Spleen (tissue), 7 donors: ENCODE measurements at regions not wholly inside any gene's neighbourhood (a gene's known extent, or its start where the extent isn't known, plus 50 kb on each side); places are given as distances from the start of the nearest gene placed in this dataset.

Experiments
- POLR2A ChIP-seq, 3 donors: fragments of 450-650 bp; IDR thresholded peaks; one replicate each; pipeline ENCODE4 v1.5.1; 2017; ENCODE audit warnings: antibody characterized with exemption in 3 of 3, mild to moderate bottlenecking in 1 of 3
- POLR2AphosphoS5 ChIP-seq, 3 donors: sonication (generic); formaldehyde crosslinking; IDR thresholded peaks; one replicate each; pipeline ENCODE4 v1.5.1; 2017; ENCODE audit warnings: antibody characterized with exemption in 3 of 3
- TF ChIP-seq, protein P1 (sequence below), 11 experiments: fragments of 200-600 bp in 7 of 11; fragments of 450-650 bp in 4 of 11; sonication (generic) in 4 of 11; IDR thresholded peaks in 8 of 11; conservative IDR thresholded peaks in 3 of 11; 1 replicate in 7 of 11; 2 replicates in 4 of 11; pipeline versions ENCODE4 v1.4.0 to v1.8.0; 2016 to 2021; ENCODE audit warnings: antibody characterized with exemption in 11 of 11, inconsistent platforms in 4 of 11, mild to moderate bottlenecking in 1 of 11
- donor health status: DM: no; HTN: no; CAD: no; lungs with moderate emphysema.
- donor health status: DM: no; HTN: no; CAD: no.
- donor health status: DM: no; HTN: no; CAD: no.

DNA sequence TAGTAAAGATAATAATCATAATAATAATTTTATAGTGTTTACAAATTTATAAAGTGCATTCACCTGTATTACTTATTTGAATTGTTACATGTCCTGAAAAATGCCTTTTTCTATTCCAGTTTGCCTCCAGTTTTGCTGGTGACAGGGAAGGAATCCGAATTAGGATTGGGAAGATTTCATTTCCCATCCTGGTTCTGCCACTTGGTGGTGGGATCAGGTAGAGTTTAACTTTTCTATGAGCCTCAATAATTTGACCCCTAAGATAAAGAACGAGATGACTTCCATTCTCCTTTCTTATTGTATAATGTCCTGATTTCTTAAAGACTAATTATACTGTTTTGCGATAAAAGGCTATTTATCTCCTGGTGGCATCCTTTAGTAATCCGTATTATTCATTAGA, 1090.9 kb downstream of the RAPGEF2 start:
- TF ChIP-seq, protein P1, sequence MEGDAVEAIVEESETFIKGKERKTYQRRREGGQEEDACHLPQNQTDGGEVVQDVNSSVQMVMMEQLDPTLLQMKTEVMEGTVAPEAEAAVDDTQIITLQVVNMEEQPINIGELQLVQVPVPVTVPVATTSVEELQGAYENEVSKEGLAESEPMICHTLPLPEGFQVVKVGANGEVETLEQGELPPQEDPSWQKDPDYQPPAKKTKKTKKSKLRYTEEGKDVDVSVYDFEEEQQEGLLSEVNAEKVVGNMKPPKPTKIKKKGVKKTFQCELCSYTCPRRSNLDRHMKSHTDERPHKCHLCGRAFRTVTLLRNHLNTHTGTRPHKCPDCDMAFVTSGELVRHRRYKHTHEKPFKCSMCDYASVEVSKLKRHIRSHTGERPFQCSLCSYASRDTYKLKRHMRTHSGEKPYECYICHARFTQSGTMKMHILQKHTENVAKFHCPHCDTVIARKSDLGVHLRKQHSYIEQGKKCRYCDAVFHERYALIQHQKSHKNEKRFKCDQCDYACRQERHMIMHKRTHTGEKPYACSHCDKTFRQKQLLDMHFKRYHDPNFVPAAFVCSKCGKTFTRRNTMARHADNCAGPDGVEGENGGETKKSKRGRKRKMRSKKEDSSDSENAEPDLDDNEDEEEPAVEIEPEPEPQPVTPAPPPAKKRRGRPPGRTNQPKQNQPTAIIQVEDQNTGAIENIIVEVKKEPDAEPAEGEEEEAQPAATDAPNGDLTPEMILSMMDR (IDR thresholded peaks at IDR 0.05 in 8 of 11, conservative IDR thresholded peaks at IDR 0.05 in 3 of 11), result no peak
- no peak for TF ChIP-seq POLR2A (IDR thresholded peaks at IDR 0.05)
- no peak for TF ChIP-seq POLR2AphosphoS5 (IDR thresholded peaks at IDR 0.05)
